NCI-H1048 (cell line): ENCODE measurements at regions not wholly inside any gene's neighbourhood (a gene's known extent, or its start where the extent isn't known, plus 50 kb on each side); places are given as distances from the start of the nearest gene placed in this dataset.

ENCODE experiments used
- DNase-seq: peaks from one replicate; lab custom pipeline; 2025; lab: John Stamatoyannopoulos, UW

GRCh38 chr12:58583940-58584339 lies 336.4 kb downstream of the LRIG3 start:
- no peak for DNase-seq

GRCh38 chr12:58584880-58585279 lies 335.4 kb downstream of the LRIG3 start:
- DNase-seq, result no peak

- no peak for DNase-seq
These were observed 333.5 kb downstream of the LRIG3 start for GRCh38 chr12:58586762-58587161.

- no peak for DNase-seq
These were observed 331.5 kb downstream of the LRIG3 start for GRCh38 chr12:58588770-58589169.

- DNase-seq, result no peak
These were observed 327.7 kb downstream of the LRIG3 start for GRCh38 chr12:58592475-58593207.

- DNase-seq, result no peak
These were observed 326.6 kb downstream of the LRIG3 start for GRCh38 chr12:58593557-58594304.

GRCh38 chr12:58596381-58596780 lies 323.9 kb downstream of the LRIG3 start:
- no peak for DNase-seq

GRCh38 chr12:58601529-58601928 lies 318.8 kb downstream of the LRIG3 start:
- no peak for DNase-seq

- no peak for DNase-seq
These were observed 318.1 kb downstream of the LRIG3 start for GRCh38 chr12:58602179-58602578.

- DNase-seq, result no peak
These were observed 317.6 kb downstream of the LRIG3 start for GRCh38 chr12:58602736-58603135.

GRCh38 chr12:58607805-58608204 lies 312.5 kb downstream of the LRIG3 start:
- DNase-seq, result no peak

GRCh38 chr12:58608711-58609110 lies 311.6 kb downstream of the LRIG3 start:
- DNase-seq, result no peak

GRCh38 chr12:58615047-58615446 lies 305.3 kb downstream of the LRIG3 start:
- no peak for DNase-seq

- DNase-seq, result no peak
These were observed 304.7 kb downstream of the LRIG3 start for GRCh38 chr12:58615576-58615975.

GRCh38 chr12:58616618-58617017 lies 303.7 kb downstream of the LRIG3 start:
- DNase-seq, result no peak

- no peak for DNase-seq
These were observed 299.2 kb downstream of the LRIG3 start for GRCh38 chr12:58621126-58621525.

GRCh38 chr12:58629376-58629775 lies 290.9 kb downstream of the LRIG3 start:
- DNase-seq, result no peak

- DNase-seq, result no peak
These were observed 286.8 kb downstream of the LRIG3 start for GRCh38 chr12:58633479-58633878.

- no peak for DNase-seq
These were observed 280.9 kb downstream of the LRIG3 start for GRCh38 chr12:58639318-58639934.

- DNase-seq, result no peak
These were observed 280.0 kb downstream of the LRIG3 start for GRCh38 chr12:58640314-58640713.

- DNase-seq, result no peak
These were observed 274.4 kb downstream of the LRIG3 start for GRCh38 chr12:58645946-58646345.

- DNase-seq, result no peak
These were observed 272.8 kb downstream of the LRIG3 start for GRCh38 chr12:58647495-58647894.

- DNase-seq, result no peak
These were observed 272.1 kb downstream of the LRIG3 start for GRCh38 chr12:58648176-58648575.
